Stimulated activated CD8-positive, alpha-beta memory T cell treated with anti-CD3 and anti-CD28 coated beads, Interleukin-4, amount 100 ng/mL, for 24 hours (primary cell): ENCODE measurements at regions not wholly inside any gene's neighbourhood (a gene's known extent, or its start where the extent isn't known, plus 50 kb on each side); places are given as distances from the start of the nearest gene placed in this dataset.
"Not testable (repeated sequence)": the region's sequence is repeated elsewhere in the genome, so short reads cannot be mapped to it uniquely, and the experiment has no call there.

Experiments used
- DNase-seq: peaks from one replicate; pipeline ENCODE4 v3.0.0-alpha.2; 2020; ENCODE audit warnings: low read depth

DNA sequence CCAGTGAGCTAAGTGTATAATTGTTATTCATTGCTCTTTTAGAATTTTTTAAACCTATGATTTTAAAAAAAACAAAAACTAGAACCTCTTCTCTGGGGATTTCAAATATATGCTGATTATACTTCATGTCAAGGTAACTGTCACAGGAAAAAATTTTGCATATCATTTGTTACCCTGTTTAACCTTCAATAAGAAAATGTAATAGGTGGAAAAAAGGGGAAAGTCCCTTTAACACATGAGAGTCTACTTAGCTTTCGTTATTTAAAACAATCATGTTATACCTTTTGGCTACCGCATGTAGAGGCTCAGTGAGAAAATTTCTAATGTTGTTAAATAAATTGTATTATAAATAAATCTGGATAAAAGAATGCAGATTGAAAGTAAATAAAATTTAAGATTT is 190.1 kb upstream of the AKR1E2 start:
- no peak for DNase-seq

DNA sequence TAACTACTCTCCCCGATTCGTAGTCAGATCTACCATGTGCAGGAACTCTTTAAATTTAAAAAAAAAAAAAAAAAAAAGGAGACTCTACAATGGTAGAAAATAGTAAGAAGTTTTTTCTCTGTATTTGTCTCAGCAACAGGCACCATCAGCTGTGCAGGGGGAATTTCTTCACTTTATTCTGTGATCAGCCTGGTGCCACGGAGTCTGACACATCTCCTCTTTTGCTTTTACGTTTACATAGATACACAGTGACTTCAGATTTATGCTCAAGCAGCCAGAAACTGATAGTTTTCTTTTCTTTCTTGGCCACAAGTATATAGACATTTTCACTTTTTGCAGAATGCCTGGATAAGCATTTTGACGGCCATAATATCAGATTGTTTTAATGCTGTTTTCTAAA is 190.6 kb upstream of the AKR1E2 start:
- DNase-seq = no peak

DNA sequence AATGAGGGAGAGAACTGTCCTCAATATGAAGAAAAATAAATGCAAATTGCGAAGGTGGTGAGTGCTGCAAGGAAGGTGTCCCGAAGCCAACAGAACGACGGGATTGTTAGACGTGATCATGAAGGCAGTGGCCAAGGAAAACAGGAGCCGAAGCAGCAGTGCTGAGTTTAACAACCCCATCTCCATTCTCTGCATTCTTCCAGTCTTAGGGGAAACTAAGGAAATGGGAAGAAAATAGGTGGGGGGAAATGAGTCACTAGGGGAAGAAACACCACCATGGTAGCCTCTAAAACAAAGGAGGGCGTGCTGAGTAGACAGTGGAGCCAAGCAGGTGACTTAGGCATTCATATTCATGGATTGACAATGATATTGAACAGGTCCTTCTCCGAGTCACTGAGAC is 192.2 kb upstream of the AKR1E2 start:
- DNase-seq = no peak

DNA sequence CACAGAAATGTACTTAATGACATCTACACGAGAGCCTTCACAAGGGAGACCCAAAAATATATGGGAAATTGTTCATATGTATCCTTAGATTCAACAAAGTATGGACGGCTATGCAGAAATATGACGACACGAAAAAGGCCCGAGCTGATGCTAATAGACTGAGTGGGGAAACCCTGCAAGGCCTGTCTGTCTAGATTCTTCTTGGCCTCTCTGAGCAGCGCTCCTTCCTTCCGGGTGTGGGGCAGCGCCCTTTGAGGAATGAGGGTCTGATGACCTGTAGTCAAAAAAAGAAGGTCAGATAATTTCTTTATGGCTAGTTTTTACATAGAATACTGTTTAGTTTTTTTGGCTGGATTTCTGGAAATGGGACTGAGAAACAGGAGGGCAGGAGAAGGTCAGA is 192.8 kb upstream of the AKR1E2 start:
- DNase-seq = no peak

DNA sequence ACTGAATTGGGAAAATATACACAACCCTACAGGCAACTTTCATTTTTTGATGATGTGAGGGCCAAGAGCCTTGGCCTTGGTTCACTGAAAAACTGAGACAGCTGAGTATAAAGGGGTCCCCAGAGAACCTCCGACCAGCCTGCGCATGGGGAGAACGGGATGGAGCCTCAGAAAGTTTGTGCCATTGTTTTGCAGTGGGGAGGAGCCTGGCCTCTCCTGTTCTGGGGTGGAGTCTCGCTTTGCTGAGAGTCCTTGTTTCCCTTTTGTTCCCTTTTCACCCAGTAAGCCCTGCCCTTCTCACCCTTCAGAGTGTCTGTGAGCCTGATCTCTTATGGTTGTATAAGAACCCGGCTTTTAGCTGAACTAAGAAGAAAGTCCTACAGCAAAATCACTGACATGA is 193.2 kb upstream of the AKR1E2 start:
- DNase-seq = no peak

DNA sequence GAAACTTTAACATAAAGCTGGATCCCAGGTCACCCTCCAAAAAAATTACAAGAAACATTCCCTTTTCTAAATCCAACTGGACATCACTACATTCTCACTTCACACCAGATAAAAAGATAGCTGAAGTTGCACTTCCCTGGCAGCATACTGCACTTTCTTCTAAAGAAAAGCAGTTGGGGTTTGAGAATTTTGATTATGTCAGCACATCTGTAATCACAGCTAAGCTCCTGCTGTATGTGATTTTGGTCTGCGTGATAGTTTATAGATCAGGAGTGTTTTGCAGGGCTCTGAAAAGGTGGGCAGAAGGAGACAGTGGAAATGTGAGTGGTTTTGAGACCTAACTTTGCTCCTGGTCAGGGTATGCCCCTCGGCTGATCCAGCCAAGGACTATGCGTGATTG is 199.1 kb upstream of the AKR1E2 start:
- no peak for DNase-seq

DNA sequence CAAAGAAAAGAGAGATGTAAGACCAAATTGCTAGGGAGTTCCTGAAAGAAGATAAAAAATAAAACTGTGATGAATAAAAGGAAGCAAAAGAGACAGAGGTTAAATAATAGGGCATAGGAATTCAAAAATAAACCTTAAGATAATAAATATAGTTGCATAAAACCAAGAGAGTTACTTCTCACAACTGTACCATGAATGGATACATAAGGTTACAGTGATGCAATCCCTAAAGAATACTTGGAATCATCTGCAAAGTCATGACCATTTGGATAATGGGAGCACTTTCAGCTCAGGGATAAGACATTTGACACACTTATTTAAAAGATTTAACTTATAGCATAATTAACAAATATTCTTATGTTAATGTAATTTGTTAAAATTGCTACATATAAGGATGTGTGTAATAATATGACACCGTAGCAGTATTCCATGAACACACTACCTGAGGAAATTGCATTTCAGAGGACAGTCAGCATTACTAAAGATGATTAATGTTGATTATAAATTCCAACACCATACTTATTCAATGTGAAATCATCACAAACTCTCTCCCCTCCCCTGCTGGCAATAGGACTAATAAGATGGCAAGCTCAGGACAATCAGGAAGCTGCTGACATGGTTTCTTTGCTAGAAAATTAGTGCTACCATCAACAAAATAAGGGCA is 202.1 kb upstream of the AKR1E2 start:
- DNase-seq = no peak

DNA sequence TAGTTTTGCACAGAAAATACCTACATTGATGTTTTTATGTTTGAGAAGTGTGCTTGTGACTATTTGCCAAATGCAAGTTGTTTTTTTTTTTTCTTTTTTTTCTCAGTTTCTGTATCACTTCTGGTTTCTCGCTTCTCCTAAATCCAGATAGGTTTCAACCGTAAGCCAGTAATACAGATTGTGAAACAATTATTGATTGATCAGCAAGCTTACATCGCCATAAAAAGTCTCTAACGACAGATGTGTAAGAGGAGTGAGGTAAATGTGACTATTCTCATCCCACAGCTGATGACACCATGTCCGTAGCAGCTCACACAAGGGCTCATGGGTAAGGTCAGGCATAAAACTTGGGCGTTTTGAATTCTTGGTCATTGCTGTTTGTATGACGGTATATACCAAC is 202.8 kb upstream of the AKR1E2 start:
- DNase-seq = no peak

DNA sequence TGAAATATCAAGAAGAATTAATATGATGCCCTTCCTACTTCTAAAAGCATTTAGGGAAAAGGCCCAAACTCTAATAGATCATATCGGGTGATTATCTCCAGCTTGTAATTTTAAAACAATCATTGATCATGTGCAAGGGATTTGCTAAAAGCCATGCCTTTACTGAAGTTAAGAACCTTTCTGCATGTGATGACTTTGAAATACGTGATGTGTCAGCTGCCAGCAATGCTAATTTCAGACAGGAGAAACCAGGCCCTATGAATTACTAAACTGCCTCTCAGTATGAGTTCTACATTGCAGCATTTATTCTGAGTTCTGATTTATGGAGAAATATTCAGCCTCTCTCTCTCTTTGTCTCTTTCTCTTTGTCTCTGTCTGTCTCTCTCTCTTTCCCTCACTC is 203.6 kb upstream of the AKR1E2 start:
- no peak for DNase-seq

DNA sequence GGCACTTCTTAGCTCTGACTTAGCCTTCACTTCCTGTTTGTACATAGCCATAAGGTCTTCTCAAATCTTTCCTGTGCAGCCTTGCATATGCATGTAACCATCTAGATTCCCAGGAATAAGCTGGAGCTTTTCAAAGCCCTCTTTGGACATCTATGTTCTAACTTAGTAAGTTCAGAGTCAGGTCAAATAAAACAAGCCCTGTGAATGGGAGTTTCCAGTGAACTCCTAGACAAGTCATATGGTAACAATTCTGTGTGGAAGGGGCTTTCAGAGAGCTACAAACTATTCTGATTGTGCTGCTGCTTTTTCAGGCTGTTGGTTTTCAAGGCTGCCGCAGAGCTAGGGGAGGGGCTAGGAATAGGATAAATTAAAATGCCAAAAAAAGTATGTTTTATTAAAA is 208.4 kb upstream of the AKR1E2 start:
- DNase-seq = no peak

DNA sequence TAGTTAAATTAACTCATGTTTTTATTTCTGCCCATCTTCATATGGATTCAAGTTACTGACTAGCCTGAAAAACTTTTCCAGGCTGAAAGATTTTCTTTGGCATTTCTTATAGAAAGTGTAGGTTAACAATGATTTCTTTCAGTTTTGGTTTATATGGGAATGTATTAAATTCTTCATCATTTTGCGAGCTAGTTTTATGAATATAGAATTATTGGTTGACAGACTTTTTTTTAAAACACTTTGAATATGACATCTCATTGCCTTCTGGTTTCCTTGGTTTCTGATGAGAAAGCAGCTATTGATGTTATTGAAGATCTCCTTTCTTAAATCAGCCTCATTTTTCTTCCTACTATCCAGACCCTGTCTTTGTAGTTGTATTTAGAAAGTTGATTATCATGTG is 211.0 kb upstream of the AKR1E2 start:
- no peak for DNase-seq

DNA sequence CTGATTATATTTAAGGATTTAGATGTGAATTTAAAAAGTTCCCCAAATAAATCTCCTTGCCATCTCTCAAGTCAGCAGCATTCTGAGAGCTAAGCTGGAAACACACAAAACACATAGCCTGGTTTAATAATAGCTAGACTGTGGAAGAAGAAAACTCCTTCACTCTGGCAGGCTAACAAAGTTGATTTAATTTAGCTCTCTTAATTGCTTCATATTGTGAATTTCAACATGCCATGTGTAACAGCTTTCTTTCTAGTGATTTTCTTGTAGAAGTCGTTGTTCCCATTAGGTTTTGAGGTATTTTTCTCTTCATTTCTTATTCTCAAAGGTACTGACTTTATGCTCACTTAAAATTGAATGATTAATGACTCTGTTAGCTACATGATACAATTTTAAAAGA is 216.8 kb upstream of the AKR1E2 start:
- no peak for DNase-seq

DNA sequence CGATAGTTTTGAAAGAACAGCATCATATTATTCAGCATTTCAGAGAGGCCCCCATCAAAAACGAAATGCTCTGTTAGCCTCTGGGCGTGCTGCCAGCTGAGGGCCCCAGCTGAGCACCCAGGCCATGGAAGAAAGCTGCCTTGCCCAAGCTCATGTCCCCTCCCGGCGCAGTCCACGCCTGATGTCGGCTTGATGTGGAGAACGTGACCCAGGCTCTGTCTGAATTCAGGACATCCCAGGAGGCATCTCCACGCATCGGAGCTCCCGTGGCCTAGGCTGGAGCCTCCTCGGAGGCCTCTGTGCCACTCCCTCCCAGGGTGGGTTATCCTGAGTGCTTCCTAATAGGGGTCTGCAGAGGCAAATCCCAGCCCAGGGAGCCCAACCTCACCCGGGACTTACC is 218.3 kb upstream of the AKR1E2 start:
- DNase-seq = no peak

DNA sequence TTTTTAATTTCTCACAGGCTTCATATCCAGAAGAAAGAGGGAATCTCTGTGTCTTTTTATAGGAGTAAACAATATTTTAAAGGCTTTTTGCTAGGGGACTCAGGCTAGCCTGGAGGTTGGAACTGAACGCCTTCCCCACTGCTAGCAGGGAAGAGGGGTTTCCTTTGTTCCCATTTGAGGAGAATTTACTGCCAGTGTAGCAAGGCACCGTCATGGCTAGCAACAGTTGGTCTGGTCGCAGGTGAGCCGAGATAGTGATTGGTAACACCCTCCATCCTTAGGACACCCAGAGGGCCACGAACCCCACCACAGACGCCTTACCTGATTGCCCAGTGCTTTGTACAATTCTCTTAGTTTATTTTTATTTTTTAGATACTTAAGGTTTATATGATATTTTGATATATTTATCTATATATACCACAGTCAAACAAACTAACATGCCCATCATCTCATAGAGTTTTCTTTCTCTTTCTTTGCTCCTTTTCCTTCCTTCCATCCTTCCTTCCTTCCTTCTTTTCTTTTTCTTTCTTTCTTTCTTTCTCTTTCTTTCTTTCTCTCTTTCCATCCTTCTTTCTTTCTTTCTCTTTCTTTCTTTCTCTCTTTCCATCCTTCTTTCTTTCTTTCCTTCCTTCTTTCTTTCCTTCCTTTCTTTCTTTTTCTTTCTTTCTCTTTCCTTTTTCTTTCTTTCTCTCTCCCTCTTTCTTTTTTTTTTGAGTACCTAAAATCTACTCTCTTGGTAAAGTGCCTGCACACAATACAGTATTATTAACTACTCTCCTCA is 219.0 kb upstream of the AKR1E2 start:
- DNase-seq = no peak

DNA sequence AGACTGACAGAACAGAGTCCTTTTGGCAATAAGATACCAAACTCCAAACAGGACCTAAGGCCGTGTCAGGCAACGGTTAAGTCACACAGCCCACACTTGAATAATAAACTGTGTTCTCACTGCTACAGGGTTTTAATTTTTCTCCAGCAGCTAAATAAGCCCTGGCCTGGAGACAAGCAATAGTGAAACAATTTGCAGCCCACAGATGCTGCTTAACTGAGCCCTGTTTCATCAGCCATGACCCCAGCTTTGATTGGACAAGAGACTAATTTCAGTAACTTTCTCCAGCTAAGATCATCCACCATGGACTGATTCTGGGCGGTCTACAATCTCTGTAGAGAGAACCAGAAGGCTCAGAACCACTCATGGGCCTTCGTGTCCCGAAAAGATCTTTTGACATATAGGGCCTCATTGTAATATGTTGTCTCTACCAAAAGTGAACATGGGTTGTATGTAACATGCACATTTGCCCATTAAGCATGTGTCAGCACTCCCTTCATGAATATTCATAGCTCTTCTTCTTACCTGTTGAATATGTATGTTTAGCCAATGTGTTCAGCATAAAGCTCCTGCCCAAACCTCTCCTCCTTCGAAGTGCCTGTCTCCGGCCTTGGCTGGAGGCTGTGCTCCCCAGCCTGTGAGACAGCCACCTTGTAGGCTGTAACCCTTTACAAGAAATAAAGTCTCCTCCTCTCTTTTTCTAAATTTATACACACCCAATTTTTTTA is 223.1 kb upstream of the AKR1E2 start:
- DNase-seq = no peak

DNA sequence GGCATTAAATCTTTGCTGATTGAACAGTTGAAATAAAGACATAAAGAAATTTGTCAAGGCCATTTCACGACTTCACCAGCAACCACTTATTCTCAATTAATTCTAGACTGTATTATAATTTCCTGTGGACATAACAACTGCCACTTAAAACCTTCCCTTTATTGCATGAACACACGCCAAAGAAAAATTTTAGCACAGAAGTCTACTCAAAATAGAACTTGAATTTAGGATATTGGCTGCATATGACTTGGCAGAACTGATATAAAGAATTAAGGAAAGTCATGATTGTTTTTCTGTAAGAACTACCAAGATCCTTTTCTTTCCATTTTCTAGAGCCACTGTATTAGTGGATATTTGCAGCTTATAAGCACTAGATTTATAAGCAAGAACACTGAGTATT is 226.5 kb upstream of the AKR1E2 start:
- no peak for DNase-seq

DNA sequence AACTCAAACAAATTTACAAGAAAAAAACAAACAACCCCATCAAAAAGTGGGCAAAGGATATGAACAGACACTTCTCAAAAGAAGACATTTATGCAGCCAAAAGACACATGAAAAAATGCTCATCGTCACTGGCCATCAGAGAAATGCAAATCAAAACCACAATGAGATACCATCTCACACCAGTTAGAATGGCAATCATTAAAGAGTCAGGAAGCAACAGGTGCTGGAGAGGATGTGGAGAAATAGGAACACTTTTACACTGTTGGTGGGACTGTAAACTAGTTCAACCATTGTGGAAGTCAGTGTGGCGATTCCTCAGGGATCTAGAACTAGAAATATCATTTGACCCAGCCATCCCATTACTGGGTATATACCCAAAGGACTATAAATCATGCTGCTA is 228.1 kb upstream of the AKR1E2 start:
- not testable (repeated sequence) for DNase-seq

DNA sequence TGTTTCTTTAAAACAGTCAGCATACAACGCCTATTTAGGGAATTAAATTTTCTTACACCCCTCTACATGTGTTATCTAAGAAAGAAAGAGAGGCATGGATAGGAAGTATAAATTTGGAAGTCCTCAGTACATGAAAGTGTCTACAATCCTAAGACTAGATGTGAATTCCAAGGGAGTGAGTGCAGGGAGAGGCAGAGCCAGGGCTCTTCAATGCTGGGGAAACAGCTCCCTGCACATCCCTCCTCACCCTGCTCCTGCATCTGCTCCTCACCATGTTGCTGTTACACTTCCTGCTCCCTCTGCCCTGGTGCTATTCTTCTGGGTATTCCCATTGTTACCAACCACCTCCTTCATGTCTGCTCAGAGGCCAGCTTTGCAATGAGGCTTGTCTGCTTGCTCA is 229.1 kb upstream of the AKR1E2 start:
- no peak for DNase-seq

DNA sequence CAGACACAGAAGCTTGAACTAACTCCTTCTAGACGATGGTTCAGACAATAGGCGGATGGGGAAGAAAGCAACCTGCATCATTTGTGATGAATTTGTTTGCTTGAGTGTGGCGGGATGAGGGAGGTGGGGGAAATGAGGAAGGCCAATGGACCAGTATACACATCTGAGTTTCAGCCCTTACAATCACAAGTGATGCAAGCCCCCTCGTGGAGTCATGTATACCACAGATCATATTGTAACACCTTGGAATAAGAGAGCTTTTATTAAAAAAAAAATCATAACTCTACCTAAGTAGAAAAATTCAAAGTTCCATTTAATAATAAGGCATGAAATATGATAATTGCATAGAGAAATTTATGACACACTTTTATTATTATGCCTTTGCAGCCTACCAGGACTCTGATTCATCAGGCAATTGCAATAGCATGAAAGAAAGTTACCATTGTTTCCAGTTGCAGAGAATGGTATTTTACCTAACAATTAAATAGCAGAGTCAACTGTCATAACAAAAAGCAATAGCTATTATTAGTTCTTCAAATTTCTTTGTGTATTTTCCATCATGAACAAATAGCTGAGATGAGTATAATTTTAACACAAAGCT is 230.2 kb upstream of the AKR1E2 start:
- no peak for DNase-seq

DNA sequence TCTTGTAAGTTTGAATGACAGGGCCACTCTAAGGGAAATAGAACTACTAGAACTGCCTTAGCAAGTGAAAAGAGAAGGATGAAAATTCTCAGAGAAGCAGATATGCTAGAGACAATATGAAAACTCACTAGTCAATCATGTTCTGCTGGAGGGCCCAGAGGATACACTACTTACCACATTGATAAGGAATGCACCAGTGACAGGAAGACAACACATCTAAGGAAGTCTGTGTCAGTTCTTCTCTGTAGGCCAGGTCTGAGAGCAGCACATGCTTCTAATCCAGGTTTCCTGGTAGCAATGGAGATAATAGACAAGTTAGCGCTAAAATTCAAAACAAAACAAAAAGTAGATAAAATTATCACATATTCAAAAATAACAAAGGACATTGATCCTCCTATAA is 235.2 kb upstream of the AKR1E2 start:
- DNase-seq = no peak

DNA sequence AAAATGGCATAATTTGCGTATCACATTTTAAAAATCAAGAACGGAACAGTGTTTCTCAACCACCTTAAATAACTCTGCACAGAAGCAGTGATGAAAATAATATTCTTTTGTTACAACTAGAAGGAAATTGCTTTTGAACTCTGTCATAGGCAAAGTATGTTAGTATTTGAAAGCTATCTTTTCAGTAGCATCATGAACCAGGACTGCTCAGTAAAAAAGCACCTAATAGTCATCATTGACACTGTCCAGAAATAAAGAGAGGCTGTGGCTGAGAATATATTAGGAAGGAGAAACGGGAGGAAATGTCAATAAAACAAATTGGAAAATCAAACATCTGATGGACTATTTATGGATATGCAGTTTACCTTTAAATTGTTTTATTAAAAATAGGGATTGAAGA is 237.2 kb upstream of the AKR1E2 start:
- DNase-seq = no peak

DNA sequence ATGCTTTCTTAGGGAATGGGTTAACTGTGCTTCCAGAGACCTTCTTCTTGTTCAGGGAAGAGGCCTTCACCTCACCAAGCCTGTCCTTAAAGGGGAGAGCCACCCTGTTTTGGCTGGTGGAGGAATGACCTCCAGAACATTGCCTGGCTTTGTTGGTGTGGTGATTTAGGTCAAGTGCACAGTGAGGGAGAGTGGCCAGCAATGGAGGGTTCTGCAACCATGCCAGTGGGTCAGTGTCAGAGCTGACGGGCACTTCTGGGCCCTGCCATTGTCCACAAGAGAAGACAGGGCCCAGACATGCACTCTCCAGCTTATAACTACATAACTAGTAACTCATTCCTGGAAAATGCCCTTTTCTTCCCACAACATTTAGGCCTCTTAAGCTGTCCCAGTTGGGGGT is 238.5 kb upstream of the AKR1E2 start:
- no peak for DNase-seq

DNA sequence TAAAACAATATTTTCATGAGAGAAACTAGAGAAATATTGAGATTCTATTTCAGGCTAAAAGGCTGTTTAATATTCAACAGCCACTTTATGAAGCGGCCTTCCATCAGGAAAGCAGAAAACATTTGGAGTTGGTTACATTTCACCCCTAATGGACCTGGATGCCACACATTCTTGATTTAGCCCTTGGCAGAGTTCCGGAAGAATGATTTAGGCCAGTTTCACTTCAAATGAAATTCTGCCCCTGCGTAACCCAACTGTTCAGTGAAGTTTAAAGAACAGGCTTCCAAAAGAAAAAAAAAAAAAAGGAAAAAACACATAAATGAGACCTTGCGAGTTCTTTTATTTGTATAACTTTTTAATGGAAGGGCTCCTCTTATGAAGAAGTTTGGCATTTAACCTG is 239.2 kb upstream of the AKR1E2 start:
- no peak for DNase-seq
